ENCODE measurements at regions not wholly inside any gene's neighbourhood (a gene's known extent, or its start where the extent isn't known, plus 50 kb on each side); places are given as distances from the start of the nearest gene placed in this dataset.
"Not testable (repeated sequence)": the region's sequence is repeated elsewhere in the genome, so short reads cannot be mapped to it uniquely, and the experiment has no call there.

GRCh38 chr1:195851016-195851601, 757.1 kb downstream of the KCNT2 start:
- DNase-seq: no peak

- no peak for DNase-seq
Measured at GRCh38 chr1:195849180-195849579, 759.1 kb downstream of the KCNT2 start.

DNA sequence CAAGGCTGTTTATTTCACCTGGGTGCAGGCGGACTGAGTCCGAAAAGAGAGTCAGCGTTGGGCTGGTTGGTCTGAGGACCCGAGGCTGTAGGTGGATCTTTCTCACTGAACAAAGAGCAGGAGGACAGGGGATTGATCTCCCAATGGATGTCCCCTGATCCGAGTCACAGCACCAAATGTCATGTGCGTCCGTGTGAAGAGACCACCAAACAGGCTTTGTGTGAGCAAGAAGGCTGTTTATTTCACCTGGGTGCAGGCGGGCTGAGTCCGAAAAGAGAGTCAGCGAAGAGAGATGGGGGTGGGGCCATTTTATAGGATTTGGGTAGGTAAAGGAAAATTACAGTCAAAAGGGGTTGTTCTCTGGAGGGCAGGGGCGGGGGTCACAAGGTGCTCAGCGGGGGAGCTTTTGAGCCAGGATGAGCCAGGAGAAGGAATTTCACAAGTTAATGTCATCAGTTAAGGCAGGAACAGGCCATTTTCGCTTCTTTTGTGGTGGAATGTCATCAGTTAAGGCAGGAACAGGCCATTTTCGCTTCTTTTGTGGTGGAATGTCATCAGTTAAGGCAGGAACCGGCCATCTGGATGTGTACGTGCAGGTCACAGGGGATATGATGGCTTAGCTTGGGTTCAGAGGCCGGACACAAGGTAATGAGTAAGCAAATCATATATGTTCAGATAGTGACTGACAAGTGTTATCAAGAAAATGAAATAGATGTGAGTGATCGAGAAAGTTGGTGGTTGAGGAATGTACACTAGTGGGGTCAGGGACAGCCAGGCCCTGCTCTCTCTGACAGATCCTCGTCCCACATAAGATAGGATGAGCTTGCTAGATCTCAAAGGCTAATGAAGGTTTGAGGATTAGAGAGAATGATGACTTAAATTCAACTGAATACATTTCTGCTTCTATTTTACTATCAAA, 760.0 kb downstream of the KCNT2 start:
- not testable (repeated sequence) for DNase-seq

DNA sequence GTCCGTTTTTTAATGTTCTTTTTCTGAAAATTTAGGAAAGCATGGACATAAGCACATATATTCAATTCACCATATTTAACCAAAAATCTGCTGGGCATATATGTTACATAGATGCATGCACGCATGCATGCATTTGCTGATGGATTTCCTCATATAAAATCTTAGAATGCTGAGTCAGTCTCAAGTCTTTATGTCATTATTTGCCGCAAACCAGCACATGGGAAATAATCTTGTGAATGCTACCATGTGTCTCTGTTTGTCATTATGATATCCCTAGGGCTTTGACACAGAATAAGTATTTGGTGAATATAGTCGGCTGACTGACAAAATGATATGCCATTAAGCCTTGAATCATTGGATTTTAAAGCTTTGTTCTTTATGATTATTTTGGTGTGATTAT, 776.5 kb downstream of the KCNT2 start:
- DNase-seq: no peak

DNA sequence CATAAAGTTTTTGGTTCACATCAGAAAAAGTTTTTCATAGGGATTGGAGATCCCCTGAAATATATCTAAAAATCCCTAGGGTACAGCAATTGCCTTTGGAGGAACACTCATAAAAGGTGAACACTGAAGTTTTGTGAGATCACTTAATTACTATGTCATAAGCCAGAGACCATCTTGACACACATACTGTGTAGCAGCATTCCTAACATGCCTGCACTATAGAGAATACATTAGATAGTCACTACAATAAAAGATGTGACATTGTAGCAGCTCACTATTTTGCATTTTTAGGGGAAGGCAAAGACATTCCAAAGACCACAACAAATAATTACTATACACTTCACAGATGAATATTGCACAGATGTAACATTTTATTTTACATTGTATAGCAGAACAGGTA, 779.9 kb downstream of the KCNT2 start:
- DNase-seq: no peak

DNA sequence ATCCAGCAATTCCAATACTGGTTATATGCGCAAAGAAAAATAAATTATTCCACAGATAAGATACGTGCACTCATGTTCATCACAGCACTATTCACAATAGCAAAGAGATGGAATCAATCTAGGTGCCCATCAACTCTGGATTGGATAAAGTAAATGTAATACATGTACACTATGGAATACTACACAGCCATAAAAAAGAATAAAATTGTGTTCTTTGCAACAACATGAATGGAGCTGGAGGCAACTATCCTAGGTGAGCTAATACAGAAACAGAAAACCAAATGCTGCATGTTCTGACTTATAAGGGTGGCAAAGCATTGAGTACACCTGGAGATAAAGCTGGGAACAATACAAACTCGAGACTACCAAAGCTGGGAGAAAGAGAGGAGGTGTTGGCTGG, 787.3 kb downstream of the KCNT2 start:
- no peak for DNase-seq

DNA sequence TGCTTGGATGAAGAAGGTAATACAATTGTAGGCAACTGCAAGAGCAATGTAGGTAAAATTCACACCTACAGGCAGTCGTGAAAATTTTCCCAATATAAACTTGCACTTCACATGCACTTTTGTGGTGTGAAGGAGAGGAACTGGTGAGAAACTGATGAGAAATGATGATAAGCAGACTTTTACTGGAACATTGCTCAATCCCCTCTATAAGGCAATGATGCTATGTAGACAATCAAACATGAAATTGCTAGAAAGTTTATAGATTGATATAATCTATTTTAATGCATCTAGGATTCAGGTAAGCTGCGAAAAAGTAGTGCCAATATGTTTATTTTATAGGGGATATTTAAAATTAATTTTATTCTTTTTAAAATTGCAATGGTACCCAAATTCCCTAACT, 802.2 kb downstream of the KCNT2 start:
- DNase-seq: no peak

- DNase-seq: no peak
Measured at GRCh38 chr1:195804547-195804946, 803.7 kb downstream of the KCNT2 start.

DNA sequence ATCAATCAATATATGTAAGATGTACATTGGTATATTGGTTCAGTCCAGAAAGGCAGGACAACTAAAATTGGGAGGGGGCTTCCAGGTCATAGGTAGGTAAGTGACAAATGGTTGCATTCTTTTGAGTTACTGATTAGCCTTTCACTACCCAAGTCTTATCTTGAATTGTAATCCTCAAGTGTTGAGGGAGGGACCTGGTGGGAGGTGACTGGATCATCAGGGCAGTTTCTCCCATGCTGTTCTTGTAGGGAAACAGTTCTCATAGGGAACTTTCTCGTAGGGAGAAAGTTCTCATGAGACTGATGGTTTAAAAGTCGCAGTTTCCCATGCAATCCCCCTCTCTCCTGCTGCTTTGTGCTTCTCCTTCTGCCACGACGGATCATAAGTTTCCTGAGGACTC, 809.2 kb downstream of the KCNT2 start:
- DNase-seq: no peak

DNA sequence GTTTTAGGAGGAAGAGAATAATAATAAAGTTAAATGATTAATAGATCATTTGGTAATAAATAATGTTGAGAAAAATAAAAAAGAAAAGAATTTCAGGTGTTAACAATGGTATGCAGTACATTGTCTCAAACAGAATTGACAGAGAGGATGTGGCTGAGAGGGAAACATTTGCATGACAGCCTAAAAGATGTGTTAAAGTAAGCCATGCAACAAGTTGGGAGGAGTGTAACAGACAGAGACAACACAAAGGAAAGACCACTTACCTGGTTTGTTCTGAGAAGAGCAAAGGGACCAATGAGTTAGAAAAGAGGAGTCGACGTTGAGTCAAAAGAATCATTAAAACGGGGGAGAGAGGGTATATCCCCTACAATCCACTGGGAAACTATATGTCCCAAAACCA, 814.0 kb downstream of the KCNT2 start:
- no peak for DNase-seq

DNA sequence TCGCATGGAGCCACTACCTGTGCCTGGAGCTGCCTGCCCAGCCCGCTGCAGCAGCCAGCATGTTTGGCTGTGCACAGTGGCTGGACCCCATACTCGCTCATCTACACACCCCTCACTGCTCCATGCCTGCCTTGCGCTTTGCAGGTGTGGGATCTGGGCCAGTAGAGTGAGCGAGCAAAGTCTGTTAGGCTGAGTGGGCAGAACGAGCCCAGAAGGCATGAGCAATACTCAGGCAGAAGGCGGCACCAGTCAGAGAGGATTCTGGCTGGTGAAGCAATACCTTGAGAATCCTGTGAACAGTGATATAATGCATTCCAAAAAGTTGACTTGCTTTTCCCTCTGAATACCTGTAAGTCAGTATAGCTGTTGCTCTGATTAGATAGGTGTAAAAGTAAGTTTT, 816.4 kb downstream of the KCNT2 start:
- no peak for DNase-seq

GRCh38 chr1:195790514-195791168, 817.6 kb downstream of the KCNT2 start:
- DNase-seq: no peak

GRCh38 chr1:195789321-195789720, 818.9 kb downstream of the KCNT2 start:
- DNase-seq: no peak

GRCh38 chr1:195788721-195789120, 819.5 kb downstream of the KCNT2 start:
- DNase-seq: no peak

GRCh38 chr1:195785830-195786229, 822.4 kb downstream of the KCNT2 start:
- no peak for DNase-seq

- no peak for DNase-seq
Measured at GRCh38 chr1:195773931-195774330, 834.3 kb downstream of the KCNT2 start.

DNA sequence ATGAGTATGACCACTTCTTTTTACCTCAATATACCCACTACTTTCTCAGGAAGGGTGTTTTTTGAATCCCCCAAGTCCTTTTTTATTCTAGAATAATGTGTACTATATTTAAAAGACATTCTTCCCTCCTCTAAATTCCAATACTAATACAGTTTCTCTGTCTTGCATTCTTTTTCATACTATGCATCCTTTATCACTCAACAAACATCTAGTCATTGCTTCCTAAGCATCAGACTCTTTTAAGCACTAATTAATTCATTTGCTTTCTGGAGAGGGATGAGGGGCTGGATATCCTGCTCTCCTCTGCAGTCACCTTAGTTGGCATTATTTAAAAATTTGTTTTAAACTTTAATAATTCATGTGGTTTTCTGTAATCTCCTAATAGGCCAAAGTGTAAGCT, 838.8 kb downstream of the KCNT2 start:
- no peak for DNase-seq

GRCh38 chr1:195768936-195769335, 839.3 kb downstream of the KCNT2 start:
- no peak for DNase-seq

GRCh38 chr1:195768377-195768776, 839.9 kb downstream of the KCNT2 start:
- DNase-seq: no peak

- no peak for DNase-seq
Measured at GRCh38 chr1:195766709-195767108, 841.5 kb downstream of the KCNT2 start.

DNA sequence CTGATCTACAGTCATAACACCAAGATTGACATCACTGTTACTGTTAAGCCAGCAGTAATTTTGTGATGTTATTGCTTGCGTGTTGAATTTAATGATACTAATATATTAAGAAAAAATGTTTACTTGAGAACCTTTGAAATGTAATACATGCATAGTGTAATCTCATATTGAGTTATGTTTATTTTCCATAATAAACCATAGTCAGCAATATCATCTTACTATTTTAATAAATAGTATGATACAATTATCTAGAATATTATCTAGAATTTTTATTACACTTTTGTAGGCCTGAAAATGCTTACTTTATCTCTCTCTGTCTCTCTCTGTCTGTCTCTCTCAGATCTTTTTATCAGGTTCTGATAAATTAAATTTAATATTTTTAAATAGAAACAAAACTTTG, 843.1 kb downstream of the KCNT2 start:
- no peak for DNase-seq

DNA sequence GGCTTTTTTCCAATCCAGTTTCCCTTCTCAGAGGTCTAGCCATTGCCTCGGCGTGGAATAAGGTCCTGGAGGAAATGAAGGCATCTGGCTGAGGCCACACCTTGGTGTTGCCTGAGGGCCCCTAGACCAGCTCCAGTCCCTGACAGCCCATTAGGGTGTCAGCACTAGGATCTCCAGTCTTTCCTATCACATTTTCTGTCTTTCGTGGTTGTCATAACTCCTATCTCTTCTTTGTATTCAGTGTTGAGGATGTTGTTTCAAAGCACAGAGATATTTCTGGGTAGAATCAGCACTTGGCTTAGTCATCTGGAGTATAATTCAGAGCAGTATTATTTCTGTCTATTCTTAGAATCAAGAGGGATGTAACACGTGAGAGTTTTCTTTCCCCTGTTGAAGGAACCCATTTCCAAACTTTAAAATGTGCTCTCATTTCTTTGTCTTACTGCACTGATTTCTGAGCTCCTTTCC, 844.3 kb downstream of the KCNT2 start:
- no peak for DNase-seq
